GM19324 (cell line): ENCODE measurements at regions not wholly inside any gene's neighbourhood (a gene's known extent, or its start where the extent isn't known, plus 50 kb on each side); places are given as distances from the start of the nearest gene placed in this dataset.
"Not testable (repeated sequence)": the region's sequence is repeated elsewhere in the genome, so short reads cannot be mapped to it uniquely, and the experiment has no call there.

Source experiments
- ATAC-seq: cut with Tn5 transposase; IDR thresholded peaks from one replicate; pipeline ENCODE4 v1.9.1; 2021; ENCODE audit warnings: mild to moderate bottlenecking, moderate library complexity; ENCODE audit not compliant: unreplicated experiment, low FRiP score

DNA sequence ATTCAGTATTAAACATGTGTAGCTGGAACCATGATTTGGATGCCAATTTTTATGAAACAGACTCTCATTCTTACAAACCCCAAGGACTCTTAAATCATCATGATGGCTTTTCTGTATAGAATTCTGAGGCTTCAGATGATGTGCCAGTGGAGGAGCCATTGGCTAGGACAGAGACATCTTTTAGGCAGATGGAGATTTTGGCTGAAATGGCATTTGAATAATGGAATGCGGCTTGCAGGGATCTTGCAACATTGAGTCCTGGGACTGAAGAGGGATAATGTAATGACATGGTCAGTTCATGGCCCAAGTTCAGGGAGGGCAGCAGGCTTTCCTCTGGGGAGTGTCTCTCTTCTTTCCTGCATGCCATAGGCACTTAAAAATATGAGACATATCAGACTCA, 172.4 kb downstream of the ABCA8 start:
- ATAC-seq, result no peak

DNA sequence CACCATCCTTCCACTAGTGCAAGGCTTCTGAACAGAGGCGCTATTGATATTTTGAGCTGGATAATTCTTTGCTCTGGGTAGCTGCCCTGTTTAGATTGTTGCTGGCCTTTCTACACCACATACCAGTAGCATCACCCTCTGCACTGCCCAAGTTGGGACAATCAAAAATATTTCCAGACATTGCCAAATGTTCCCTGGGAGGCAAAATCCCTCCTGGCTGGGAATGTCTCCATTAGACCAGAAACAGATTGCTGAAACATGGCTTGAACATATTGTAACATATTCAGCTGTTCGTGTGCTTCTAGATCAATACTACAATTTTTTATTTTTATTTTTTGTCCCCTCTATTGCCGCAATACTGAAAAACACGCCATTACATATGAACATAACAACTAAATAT, 174.6 kb downstream of the ABCA8 start:
- ATAC-seq, result no peak

DNA sequence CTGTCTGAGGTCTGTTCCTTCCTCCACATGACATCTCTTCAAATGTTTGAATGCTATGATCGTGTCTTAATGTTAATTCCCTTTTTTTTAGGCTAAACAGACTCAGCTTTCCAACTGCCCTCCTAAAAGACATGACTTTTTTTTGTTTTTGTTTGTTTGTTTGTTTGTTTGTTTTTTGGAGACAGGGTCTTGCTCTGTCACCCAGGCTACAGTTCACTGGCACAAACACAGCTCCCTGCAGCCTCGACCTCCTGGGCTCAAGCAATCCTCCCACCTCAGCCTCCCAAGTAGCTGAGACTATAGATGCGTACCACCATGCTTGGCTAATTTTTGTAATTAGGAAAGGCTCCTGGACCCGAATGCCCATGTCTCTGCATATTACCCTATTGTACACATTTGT, 176.5 kb downstream of the ABCA8 start:
- ATAC-seq, result no peak

DNA sequence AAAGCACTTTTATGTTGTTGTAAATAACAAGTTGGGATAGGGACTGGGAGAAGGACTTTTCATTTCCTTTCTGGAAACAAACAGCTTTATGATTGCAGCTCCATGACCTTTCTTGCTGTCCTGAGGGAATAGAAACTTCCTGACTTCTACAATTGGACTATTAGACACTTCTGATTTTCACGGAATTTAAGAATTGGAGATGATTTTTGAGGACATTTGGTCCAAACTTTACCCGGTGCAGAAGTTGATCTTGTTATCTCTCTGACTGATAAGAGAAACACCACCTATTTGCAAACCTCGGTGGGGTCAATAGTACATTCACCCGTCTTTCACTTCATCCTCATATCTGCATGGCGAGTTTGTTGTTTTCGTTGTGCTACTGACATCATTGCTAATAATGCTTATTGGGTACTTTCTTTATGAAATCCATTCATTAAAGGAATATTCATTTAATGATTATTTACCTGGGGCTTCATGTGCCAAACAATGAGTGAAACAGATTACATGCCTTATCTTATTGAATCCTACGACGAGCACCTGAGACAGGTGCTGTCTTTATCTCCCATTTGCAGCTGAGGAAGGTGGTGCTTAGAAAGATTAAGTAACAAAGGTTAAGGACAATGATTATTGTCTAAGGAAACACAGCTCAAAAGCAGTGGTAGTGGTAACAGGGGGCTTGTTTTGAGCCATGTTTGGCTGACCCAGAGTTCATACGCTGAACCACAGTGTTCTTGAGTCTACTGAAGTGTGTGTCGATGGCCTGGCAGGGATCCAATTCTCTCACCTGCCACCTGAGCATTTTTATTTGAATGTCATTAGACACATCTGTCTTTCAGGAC, 176.9 kb upstream of the FAM20A start:
- ATAC-seq, result no peak

DNA sequence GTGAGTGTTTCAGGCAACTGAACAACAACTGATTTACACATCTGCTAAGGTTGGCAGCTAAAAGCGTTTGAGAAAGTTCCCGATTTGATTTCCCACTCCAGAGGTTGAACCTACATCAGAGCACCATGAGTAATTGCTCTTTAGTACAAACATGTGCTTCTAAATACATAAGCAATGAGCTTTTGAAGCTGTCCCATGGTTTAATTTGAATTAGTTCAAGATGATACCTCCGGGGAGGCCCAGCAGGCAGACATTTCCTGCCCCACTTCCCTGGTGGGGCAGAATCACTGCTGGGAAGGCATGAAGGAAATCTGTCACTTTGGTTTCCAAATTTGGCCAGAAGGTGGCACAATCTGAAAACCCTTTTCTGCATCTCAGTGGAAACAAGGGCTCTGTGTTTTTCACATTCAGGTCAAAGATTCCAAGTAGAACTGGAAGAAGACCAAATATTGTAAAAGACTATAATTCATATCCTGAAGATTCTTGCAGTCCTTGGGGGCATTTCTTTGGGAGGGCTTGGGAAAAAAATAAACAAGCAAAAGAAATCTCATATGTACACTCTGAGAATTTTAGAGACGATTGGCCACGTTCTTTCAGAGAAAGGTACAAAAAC, 176.2 kb upstream of the FAM20A start:
- no peak for ATAC-seq

DNA sequence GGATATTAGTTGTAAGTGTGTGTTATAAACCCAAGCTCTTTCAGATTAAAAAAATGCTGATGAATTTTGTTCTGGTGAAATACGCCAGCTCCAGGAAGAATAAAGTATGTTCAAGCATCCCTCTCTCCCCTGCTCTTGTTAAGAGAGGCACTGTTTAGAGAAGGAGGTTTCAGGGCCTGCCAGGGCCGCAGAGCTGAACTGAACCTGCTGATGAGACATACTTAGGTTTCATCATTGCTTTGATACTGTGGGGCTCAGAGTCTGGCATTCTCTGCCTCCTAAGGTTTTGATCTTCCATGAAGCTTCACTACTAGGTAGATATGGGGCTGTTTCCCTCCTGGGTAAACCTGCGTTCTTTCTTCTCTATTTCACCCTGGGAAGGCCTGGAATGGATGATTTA, 175.3 kb upstream of the FAM20A start:
- no peak for ATAC-seq

DNA sequence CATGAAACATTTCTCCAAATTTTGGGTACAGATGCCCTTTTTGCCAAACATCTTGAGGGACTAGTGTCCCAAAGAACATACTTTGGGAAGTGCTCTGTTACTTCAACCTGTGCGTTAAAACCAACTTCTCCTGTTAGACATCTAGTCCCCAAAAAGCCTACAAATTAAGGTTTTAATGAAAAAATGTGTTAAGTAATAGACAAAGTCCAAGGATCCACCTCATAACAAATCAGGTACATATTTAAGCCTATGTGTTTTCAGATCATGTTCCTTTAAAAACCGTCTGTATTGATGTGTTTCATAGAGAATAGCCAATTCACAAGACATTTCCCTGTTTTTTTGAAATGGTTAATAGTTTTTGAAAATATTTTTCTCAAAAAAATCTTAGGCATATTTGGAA, 174.8 kb upstream of the FAM20A start:
- no peak for ATAC-seq

DNA sequence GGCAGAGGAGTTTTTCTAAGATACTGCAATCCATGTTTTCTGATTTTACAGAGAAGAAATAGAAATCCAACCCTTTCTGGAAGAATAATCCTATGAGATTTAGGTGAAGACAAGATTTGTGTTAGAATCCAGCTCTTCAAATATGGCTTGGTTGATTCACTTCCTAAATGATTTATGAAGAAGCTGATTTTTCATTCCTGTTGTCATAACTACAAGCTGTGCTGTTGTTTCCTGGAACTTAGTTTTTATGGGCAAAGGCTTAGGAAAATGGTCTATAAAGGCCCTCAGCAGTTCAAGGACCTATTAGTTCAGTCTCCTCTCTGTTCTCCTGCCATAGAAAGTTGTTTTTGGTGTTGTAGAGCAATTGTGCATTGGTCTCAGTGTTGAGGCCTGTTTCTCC, 174.2 kb upstream of the FAM20A start:
- no peak for ATAC-seq

DNA sequence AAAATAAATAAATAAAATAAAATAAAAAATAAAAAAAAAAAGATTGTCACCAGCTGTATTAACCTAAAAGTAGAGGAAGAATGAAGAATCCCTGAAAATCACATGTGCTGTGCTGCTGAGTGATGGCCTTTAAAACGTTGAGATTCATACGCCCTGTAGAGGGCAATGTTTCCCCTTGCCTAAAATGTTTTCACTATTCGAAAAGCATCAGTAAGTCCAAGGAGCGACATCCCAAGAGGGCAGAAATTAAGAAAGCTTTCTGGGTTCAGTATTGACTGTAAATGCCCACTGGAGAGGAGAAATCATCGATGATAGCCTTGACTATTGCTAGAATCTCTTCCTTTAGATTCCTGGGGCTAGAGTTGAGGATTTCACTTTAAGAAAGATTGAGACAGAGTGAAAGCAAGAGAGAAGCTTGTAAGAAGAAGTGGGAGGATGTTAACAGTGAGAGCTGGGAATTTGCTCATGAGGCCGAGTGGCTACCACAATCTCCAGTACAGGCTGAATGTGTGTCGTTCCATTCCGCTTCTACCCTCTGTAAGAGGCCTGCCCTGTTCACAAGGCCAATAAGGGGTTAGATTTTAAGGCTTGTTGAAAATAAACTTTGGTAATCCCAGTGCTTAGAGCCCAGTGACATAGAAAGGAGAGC, 170.8 kb upstream of the FAM20A start:
- ATAC-seq, result no peak

DNA sequence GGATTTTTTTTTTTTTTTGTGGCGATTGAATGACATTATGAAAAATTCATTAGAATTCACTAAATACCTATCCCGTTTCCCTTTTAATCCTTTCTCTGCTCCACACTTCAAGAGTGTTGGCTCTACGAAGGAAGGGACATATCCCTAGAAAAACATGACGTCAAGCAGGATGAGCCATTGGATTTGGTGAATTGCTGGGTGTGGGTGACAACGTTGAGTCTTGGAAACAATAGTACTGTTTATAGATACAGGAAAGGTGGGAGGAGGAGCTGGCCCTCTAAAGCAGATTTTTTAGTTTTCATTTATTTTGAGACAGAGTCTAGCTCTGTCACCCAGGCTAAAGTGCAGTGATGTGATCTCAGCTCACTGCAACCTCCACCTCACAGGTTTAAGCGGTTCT, 167.6 kb upstream of the FAM20A start:
- ATAC-seq, result no peak

DNA sequence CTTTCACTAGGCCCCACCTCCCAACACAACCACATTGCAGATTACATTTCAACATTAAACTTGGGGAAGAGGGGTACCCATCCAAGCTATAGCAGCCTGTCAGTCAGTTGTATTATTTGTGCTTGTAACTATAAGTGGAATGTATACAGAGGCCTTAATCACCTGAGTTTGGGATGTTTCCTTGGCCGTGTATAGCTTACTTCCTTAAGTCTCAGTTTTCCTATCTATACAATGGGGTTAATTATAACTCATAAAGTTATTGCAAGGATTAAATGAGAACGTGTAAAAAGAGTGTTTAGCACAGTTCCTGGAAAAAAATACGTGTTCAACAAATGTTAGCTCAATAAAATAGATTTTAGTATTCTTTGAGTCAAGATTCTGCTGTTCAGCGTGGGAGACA, 165.5 kb upstream of the FAM20A start:
- ATAC-seq, result no peak

DNA sequence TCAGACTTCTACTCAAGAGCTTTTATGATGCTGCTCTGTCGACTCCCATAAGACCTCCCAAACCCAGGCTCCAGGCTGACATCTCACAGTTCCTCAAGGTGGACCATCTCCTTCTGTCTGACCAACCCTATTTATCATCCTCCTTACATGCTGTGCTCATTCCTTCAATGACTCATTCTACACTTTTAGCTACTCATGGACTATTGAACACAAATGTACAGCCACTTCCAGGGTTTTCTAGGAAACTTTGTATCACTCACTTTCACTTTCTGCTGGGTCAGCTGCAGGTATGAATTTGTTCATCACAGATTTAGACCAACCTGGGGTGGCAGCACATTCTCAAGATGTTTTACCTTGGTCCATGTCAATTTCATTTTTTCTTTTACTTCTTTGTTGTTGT, 162.4 kb upstream of the FAM20A start:
- ATAC-seq, result no peak

DNA sequence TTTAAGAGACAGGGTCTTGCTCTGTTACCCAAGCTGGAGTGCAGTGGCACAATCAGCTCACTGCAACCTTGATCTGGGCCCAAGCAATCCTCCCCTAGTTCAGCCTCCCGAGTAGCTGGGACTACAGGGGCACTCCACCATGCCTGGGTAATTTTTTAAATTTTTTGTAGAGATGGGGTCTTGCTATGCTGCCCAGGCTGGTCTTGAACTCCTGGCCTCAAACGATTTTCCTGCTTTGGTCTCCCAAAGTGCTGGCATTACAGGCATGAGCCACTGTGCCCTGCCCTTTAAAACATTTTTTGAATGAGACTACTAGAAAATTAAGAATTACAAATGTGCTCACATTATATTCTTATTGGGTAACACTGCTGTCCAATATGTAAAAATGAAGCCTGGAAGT, 161.7 kb upstream of the FAM20A start:
- no peak for ATAC-seq

DNA sequence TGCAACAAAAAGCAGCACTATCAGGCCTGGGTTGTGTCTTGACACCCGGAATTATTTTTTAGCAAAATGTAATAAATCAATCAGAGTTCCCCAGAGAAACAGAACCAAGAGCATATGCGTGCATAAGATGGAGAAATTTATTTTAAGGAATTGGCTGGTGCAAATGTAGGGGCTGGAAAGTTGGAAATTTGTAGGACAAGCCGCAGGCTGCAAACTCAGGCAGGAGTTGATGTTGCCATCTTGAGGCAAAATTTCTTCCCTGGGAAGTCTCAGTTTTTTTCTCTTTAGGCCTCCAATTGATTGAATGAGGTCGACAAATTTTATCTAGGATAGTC, 158.9 kb upstream of the FAM20A start:
- no peak for ATAC-seq

DNA sequence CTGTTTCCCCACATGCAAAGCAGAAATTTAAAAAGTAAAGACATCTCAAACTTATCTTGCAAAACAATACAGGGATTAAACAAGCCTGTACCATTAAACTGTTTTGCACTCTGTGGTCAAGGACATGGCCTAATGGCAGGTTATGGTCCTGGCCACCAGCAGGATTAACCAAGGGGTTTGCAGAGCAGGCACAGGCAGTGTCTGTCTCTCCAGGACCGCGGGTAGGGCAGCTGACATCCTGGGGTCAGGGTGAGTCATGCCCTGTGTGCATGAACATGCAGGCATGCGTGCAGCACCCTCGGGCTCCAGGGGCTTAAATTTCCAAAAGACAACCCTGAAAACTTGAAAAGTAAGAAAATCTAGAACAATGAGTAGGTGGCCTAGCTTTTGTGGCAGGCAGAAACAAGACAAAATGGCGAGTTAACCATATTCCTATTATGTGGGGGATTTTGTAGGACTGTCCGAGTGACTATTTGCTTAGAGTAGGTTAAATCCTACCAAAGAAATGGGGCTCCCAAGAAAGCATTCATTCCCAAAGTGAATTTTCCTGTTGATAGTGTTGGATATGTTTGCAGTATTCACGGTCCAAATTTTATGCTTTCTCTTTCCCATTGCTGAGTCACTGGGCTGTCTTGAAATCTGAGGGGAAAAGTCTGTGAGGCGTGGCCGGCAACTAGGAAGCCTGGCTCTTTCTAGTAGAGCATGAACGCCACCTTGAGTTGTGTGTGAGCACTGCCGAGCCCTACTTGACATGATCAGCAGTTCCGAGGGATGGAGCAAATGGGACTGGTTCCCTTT, 158.4 kb upstream of the FAM20A start:
- ATAC-seq, result peak; percentile 72

DNA sequence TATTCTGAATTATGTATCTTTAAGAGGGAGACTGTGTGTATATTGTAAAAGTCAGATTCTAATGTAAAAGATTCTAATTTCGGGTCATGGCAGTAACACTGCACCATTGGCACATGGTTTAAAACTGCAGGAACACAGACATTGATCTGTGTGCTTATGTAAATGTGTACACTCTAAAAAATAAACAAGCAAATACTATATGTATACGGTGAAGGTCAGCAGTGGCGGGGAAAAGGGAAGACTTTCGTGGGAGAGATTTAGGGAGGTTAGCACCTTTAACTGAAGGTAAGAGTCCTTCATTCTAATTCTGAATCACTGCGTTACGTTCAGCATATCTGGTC, 157.8 kb upstream of the FAM20A start:
- no peak for ATAC-seq

DNA sequence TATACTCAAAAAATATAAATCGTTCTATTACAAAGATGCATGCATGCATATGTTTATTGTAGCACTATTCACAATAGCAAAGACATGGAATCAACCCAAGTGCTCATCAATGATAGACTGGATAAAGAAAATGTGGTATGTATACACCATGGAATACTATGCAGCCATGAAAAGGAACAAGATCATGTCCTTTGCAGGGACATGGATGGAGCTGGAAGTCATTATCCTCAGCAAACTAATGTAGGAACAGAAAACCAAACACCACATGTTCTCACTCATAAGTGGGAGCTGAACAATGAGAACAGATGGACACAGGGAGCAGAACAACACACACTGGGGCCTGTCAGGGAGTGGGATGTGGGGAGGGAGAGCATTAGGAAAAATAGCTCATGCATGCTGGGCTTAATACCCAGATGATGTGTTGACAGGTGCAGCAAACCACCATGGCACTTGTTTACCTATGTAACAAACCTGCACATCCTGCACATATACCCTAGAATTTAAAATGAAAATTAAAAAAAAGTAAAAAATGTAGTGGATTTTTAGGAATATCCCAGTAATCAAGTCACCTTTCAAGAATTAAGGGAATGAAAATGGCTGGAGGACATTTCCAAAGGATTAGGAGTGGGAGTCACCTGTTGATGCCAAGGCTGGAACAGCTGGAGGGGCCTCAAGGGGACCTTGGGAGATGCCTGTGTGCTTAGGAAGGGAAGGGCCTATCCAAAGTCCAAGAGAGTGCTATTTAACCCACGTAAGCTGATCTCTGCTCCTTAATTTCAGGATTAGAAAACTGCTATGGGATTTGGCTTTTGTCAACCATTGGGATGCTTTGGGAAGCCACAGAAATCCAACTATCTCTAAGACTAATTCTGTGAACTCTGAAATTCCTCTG, 156.9 kb upstream of the FAM20A start:
- not testable (repeated sequence) for ATAC-seq

DNA sequence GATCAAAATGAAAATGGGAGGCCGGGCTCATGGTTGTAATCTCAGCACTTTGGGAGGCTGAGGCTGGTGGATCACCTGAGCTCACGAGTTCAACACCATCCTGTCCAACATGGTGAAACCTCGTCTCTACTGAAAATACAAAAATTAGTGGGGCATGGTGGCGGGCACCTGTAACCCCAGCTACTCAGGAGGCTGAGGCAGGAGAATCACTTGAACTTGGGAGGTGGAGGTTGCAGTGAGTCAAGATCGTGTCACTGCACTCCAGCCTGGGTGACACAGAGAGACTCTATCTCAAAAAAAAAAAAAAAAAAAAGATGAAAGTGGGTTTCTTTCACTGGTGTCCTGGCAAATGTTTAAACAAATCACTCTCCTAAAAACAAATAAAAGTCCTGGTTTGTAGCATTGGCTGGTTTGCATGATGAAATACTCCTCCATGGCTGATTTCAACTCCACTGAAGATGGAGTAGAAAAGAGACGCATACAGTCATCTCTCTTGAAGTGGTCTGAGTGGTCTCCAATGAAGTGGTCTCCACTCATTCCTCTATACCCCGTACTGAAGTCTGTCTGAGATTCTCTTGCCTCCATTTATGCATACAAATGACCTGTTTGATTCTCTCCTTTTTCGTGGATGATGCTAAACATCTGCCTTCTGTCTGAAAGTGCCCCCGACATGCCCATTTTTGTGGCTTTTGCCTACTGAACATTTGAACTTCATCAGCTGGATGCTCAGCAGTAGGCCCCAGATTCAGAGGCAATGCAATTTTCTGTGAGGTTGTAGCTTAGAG, 153.0 kb upstream of the FAM20A start:
- no peak for ATAC-seq

DNA sequence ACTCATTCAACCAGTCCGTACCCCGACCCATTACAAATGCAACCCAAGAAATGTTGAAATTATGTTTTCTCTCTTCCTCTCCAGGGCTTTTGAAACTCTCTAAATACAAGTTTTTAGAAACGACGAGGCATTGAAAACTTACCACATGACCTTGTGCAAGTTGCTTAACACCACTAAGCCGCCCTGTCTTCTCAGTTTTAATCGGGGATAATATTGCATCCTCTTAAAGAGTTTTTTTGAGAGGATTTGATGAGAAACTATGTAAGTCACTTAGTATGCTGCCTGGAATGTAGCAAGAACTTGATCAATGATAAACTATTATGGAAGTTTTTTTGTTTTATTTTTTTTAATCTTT, 149.0 kb upstream of the FAM20A start:
- no peak for ATAC-seq
